AG04450 (cell line): ENCODE measurements at regions not wholly inside any gene's neighbourhood (a gene's known extent, or its start where the extent isn't known, plus 50 kb on each side); places are given as distances from the start of the nearest gene placed in this dataset.

Experiments
- CTCF ChIA-PET: fragments of 300-600, 350-600 bp; formaldehyde crosslinking; extraction: SDS; loops from one replicate; lab custom pipeline; 2022; ENCODE audit warnings: antibody characterized with exemption, inconsistent platforms; lab: Charles Lee
- POLR2A ChIA-PET: fragments of 350-600 bp; formaldehyde crosslinking; extraction: SDS; loops from one replicate; lab custom pipeline; 2021; ENCODE audit warnings: antibody characterized with exemption, inconsistent platforms; lab: Yijun Ruan, JAX
- DNase-seq: peaks from one replicate; pipeline ENCODE4 v3.0.0-alpha.2; 2011; ENCODE audit warnings: low read depth, low spot score
- H3K27ac ChIP-seq: one replicate; pipeline ENCODE4 v1.5.1; 2012; ENCODE audit warnings: low read depth, low read length, control low read depth
- H3K27me3 ChIP-seq: one replicate; pipeline ENCODE4 v1.6.0; 2012; ENCODE audit warnings: low read length; ENCODE audit not compliant: control insufficient read depth, insufficient read depth
- H3K4me3 ChIP-seq: 2 replicates; pipeline ENCODE4 v1.5.1; 2011; ENCODE audit warnings: mild to moderate bottlenecking, low read depth, low read length, control low read depth
- H3K9me3 ChIP-seq: 2 replicates; pipeline ENCODE4 v1.5.1; 2012; ENCODE audit warnings: low read length; ENCODE audit not compliant: control insufficient read depth, insufficient read depth
- TF ChIP-seq, protein P1 (sequence below): IDR thresholded peaks from 2 replicates; pipeline ENCODE4 v1.5.1; 2011; ENCODE audit warnings: low read depth, low read length, control low read depth, inconsistent platforms

DNA sequence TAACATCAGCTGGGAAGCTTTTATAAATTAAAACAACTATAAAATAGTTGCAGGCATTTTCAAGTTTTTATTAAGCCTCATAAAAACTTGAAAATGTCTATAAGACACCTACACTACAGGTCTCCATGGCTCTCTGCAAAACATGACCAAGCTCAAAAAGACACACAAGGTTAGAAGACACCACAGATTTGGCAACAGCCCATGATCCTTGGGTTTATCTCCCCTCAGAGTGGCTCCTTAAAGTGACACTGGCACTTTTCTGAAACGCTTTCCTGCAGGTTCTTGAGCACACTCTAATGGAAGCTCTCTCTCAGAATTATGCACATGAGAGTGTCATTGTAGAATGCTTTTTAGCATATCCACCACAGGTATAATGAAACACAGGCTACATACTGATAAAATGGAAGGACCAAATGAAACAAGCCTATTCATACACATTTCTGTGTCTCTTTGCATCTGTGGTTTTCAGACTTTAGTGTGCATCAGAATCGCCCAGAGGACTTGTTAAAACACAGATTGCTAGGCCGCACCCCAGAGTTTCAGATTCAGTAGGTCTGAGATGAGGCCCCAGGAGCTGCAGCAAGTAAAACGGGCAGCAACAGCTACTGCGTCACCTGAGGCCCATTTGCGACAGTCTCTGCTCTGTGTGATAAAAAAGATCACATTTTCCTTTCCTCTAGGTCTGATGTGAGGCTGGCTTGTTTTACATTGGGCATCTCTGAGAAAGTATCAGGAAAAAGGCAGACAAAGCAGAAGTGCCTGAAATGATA lies 75.0 kb upstream of the WSB1 start:
- CTCF ChIA-PET = interaction anchor here (1.3 to 2.4 kb wide), 2 partner anchors 12 to 18 kb away, joined by 5 to 12 read pairs; no protein-coding TSS in a partner anchor
- Histone ChIP-seq H3K27ac (no peak overlapping the region), H3K27me3 (peaks cover 8% of the 10 kb centered on the region), H3K9me3 (no peaks in the 10 kb centered on the region), H3K4me3 (no peak overlapping the region)
- no peak for DNase-seq
- POLR2A ChIA-PET = no interaction called here
- TF ChIP-seq, protein P1, sequence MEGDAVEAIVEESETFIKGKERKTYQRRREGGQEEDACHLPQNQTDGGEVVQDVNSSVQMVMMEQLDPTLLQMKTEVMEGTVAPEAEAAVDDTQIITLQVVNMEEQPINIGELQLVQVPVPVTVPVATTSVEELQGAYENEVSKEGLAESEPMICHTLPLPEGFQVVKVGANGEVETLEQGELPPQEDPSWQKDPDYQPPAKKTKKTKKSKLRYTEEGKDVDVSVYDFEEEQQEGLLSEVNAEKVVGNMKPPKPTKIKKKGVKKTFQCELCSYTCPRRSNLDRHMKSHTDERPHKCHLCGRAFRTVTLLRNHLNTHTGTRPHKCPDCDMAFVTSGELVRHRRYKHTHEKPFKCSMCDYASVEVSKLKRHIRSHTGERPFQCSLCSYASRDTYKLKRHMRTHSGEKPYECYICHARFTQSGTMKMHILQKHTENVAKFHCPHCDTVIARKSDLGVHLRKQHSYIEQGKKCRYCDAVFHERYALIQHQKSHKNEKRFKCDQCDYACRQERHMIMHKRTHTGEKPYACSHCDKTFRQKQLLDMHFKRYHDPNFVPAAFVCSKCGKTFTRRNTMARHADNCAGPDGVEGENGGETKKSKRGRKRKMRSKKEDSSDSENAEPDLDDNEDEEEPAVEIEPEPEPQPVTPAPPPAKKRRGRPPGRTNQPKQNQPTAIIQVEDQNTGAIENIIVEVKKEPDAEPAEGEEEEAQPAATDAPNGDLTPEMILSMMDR = no peak

GRCh38 chr17:27222515-27222914 lies 71.4 kb upstream of the WSB1 start:
- ChIA-PET CTCF (interaction anchor here (1.5 kb wide), 1 partner anchor 14 kb away, joined by 8 read pairs; no protein-coding TSS in a partner anchor), POLR2A (no interaction called here)
- Histone ChIP-seq H3K9me3 (no peaks in the 10 kb centered on the region), H3K27me3 (peaks cover 4% of the 10 kb centered on the region), H3K27ac (no peak overlapping the region), H3K4me3 (no peak overlapping the region)
- DNase-seq = no peak
- TF ChIP-seq, protein P1 = no peak

- ChIA-PET POLR2A (no interaction called here), CTCF (interaction anchor here (0.7 kb wide), 1 partner anchor 11 kb away, joined by 3 read pairs; no protein-coding TSS in a partner anchor)
- H3K27ac ChIP-seq = no peak overlapping the region
- H3K4me3 ChIP-seq = no peak overlapping the region
- no peaks in the 10 kb centered on the region for H3K9me3 ChIP-seq
- DNase-seq = no peak
- TF ChIP-seq, protein P1 = no peak
- peaks cover 4% of the 10 kb centered on the region for H3K27me3 ChIP-seq
Observed at GRCh38 chr17:27224526-27225315, 69.2 kb upstream of the WSB1 start.

DNA sequence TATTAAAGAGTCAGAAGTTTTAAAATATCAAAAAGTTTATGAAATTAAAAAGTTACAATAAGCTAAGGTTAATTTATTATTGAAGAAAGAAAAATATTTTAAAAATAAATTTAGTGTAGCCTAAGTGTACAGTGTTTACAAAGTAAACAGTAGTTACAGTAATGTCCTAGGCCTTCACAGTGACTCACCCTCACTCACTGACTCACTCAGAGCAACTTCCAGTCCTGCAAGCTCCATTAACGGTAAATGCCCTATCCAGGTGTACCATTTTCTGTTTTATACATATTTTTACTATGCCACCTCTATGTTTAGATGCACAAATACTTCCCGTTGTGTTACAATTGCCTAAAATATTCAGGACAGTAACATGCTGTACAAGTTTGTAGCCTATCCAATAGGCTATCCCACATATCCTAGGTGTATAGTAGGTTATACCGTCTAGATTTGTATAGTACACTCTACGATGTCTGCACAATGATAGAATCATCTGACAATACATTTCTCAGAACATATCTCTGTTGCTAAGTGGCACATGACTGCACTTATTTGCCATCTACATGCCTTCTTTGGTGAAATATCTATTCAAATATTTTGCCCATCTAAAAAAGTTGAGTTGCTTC lies 67.2 kb upstream of the WSB1 start:
- ChIA-PET POLR2A (no interaction called here), CTCF (interaction anchor here (0.9 to 3.1 kb wide), 4 partner anchors 10 to 383 kb away, joined by 3 to 46 read pairs (median 6); no protein-coding TSS in a partner anchor)
- TF ChIP-seq, protein P1 = no peak
- no peak overlapping the region for H3K4me3 ChIP-seq
- no peaks in the 10 kb centered on the region for H3K9me3 ChIP-seq
- peaks cover 4% of the 10 kb centered on the region for H3K27me3 ChIP-seq
- no peak overlapping the region for H3K27ac ChIP-seq
- peak; percentile 37 for DNase-seq
